Lower leg skin (tissue), 4 donors: ENCODE measurements at regions not wholly inside any gene's neighbourhood (a gene's known extent, or its start where the extent isn't known, plus 50 kb on each side); places are given as distances from the start of the nearest gene placed in this dataset.

Experiments used
- DNase-seq, 2 donors: peaks; one replicate each; pipeline ENCODE4 v3.0.0-alpha.2; 2019; ENCODE audit warnings: low spot score in 2 of 2
- H3K4me3 ChIP-seq: fragments of 200-600 bp; sonication (generic); 2 replicates; pipeline ENCODE4 v1.5.1; 2017; ENCODE audit warnings: mild to moderate bottlenecking, low read depth; ENCODE audit not compliant: poor library complexity, severe bottlenecking
- POLR2A ChIP-seq, 2 donors: fragments of 450-650 bp; IDR thresholded peaks; one replicate each; pipeline ENCODE4 v1.6.1; 2016 to 2017; ENCODE audit warnings: antibody characterized with exemption in 2 of 2, mild to moderate bottlenecking in 1 of 2, moderate library complexity in 1 of 2
- WGBS, 2 donors: methylation state at CpG; one replicate each; pipeline ENCODE4 v1.1.5; 2018; 5-methylcytosine and 5-hydroxymethylcytosine counted together
- intact Hi-C: fragments of 100-400 bp; cut with DNase I; formaldehyde crosslinking; loops from one replicate; pipeline ENCODE4 v1.15.0; 2023; ENCODE audit warnings: low total_unique reads
- TF ChIP-seq, protein P1 (sequence below), 3 donors: fragments of 450-650 bp; IDR thresholded peaks; one replicate each; pipeline ENCODE4 v1.5.1; 2016; ENCODE audit warnings: antibody characterized with exemption in 3 of 3, mild to moderate bottlenecking in 3 of 3, moderate library complexity in 2 of 3

DNA sequence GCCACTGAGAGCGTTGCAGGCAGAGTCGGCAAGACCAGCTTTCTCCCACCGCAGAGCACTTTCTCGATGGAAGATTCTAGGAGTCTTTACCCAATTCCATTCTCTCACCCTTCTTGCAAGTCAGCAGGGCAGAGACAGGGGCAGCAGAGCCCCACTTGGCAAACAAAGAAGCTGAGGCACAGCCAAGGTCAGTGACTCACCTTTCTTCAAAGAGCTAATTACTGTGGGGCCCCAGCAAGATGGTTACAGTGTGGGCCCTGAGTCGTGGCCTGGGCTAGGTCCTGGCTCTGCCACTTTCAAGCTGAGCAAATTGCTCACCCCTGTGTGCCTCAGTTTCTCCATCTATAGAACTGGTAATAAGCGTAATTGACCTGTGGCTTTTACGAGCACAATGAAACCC, 277.0 kb downstream of the PREX1 start:
- TF ChIP-seq, protein P1, sequence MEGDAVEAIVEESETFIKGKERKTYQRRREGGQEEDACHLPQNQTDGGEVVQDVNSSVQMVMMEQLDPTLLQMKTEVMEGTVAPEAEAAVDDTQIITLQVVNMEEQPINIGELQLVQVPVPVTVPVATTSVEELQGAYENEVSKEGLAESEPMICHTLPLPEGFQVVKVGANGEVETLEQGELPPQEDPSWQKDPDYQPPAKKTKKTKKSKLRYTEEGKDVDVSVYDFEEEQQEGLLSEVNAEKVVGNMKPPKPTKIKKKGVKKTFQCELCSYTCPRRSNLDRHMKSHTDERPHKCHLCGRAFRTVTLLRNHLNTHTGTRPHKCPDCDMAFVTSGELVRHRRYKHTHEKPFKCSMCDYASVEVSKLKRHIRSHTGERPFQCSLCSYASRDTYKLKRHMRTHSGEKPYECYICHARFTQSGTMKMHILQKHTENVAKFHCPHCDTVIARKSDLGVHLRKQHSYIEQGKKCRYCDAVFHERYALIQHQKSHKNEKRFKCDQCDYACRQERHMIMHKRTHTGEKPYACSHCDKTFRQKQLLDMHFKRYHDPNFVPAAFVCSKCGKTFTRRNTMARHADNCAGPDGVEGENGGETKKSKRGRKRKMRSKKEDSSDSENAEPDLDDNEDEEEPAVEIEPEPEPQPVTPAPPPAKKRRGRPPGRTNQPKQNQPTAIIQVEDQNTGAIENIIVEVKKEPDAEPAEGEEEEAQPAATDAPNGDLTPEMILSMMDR (IDR thresholded peaks at IDR 0.05), result no peak
- no peak for TF ChIP-seq POLR2A (IDR thresholded peaks at IDR 0.05)
- no peak for DNase-seq
- WGBS, 2 donors, result 77 to 80% methylated on average over 7 of the region's 7 CpGs
- intact Hi-C loops, result loop anchor here (5.0 kb wide), 1 partner anchor 729 kb away; no protein-coding TSS in a partner anchor
- no peak overlapping the region for H3K4me3 ChIP-seq

DNA sequence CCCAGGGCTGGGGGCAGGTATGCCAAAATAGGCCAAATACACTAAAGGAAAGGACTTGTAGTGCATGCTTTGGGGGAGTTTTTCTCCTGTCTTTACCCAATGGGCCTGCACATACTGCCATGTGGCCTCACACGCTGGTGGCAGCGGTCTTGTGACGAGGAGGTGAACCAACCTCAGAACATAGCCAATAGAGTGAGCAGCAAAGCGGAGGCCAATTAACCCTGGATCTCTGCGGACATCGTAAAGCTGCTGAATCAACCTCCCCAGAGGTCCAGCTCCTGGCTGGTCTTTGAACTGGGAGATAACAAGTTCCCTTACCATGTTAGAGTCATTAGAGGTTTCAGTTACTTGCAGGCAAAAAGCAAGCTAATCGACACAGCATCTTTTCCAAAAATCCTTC, 280.1 kb downstream of the PREX1 start:
- no peak for DNase-seq
- no peak overlapping the region for H3K4me3 ChIP-seq
- TF ChIP-seq POLR2A (IDR thresholded peaks at IDR 0.05), result no peak
- TF ChIP-seq, protein P1 (IDR thresholded peaks at IDR 0.05), result no peak
- intact Hi-C loops, result no loop called here
- 93 to 98% methylated on average over 7 of the region's 7 CpGs for WGBS, 2 donors

DNA sequence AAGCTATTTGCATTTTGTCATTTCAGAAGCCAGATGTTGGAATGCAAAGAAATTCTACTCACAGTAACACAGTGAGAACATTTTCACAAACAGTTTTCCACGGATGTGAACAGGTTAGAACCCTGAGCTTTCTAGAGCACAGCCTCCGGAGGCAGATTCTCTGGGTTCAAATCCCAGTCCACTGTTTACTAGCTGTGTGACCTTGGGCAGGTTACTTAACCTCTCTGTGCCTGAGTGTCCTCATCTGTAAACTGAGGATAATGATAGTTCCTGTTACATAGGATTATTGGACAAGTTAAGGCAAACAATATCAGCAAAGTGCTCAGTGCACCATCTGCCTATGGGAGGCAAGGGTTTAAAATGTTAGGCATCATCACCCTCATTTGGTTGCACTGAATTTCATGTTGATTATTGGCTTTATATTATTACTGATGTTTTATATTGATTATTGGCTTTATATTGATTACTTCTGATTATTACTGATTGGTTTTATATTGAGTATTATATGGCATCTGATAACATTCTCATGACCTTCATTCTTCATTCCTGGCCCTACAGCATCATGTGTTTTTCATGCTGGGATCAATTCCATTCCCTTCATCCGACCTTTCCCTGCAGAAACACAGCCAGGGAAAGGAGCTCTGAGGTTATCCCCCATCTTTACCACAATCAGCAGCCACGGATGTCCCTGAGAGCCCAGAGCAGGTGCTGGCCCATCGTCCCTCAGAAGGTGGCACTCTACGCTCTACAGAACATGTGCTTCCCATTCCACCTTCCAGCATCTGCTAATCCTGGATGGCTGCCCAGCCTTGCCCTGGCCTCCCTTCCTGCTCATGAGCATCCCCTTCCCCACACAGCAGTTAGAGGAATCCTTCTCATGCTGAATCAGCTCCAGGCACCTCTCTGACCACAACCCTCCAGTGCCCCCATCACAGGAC, 283.1 kb downstream of the PREX1 start:
- H3K4me3 ChIP-seq, result no peak overlapping the region
- intact Hi-C loops, result no loop called here
- no peak for DNase-seq
- TF ChIP-seq, protein P1 (IDR thresholded peaks at IDR 0.05), result no peak
- no peak for TF ChIP-seq POLR2A (IDR thresholded peaks at IDR 0.05)
- WGBS, 2 donors, result 38 to 51% methylated on average over 6 of the region's 6 CpGs

DNA sequence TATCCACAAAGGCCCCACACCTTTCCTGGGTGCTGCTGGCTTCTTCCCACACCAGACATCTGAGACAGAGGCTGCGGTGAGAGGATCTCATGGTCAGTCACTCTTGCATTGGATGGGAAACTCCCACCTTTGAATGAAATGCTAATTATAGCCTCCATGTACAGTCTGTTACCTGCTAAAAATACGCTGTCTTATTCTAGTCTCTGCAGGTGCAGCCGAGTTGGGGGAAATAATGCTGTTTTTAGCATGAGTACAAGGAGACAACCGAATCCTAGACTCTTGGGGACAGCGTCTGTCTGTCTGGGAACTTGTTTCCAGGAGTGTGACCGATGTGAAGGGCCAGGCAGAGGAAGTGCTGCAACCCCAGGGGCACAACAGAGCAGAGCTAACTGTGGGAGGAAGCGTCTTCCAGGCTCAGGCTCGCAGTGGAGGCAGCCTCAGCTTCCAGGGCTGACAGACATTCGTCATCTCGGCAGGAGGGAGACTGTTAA, 286.2 kb downstream of the PREX1 start:
- no peak overlapping the region for H3K4me3 ChIP-seq
- TF ChIP-seq, protein P1 (IDR thresholded peaks at IDR 0.05), result no peak
- TF ChIP-seq POLR2A (IDR thresholded peaks at IDR 0.05), result no peak
- intact Hi-C loops, result no loop called here
- 57 to 60% methylated on average over 10 of the region's 10 CpGs for WGBS, 2 donors
- no peak for DNase-seq

DNA sequence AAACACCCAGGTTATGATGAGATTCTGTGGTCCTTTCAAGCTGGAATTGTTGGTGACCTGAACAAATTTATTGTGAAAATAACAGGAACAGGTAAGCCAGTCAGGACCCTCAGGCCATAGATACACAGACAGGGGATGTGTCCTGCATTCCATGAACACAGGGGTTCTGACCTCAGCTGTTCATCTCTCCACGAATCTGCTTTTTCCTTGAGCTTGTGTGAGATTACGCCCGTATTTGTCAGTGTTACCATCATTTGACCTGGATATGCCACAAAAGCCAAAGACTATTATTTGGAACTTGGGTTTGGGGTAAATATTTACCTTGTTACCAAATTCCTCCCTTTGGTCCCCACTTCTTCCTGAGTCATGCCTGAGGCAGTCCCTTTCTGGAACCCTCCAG, 288.9 kb downstream of the PREX1 start:
- no peak for DNase-seq
- 76 to 78% methylated on average over 3 of the region's 3 CpGs for WGBS, 2 donors
- TF ChIP-seq, protein P1 (IDR thresholded peaks at IDR 0.05), result no peak
- TF ChIP-seq POLR2A (IDR thresholded peaks at IDR 0.05), result no peak
- intact Hi-C loops, result no loop called here
- no peak overlapping the region for H3K4me3 ChIP-seq
